Suprapubic skin (tissue), 4 donors: ENCODE measurements at regions not wholly inside any gene's neighbourhood (a gene's known extent, or its start where the extent isn't known, plus 50 kb on each side); places are given as distances from the start of the nearest gene placed in this dataset.

Experiments used
- POLR2A ChIP-seq, 2 donors: fragments of 450-650 bp; IDR thresholded peaks; one replicate each; pipeline ENCODE4 v1.6.1; 2017; ENCODE audit warnings: antibody characterized with exemption in 2 of 2, mild to moderate bottlenecking in 2 of 2, moderate library complexity in 2 of 2
- POLR2AphosphoS5 ChIP-seq, 3 donors: sonication (generic); formaldehyde crosslinking; IDR thresholded peaks; one replicate each; pipeline ENCODE4 v1.6.1; 2017; ENCODE audit warnings: antibody characterized with exemption in 3 of 3
- TF ChIP-seq, protein P1 (sequence below), 2 donors: fragments of 200-600 bp in 1 of 2; fragments of 450-650 bp in 1 of 2; sonication (generic) in 1 of 2; IDR thresholded peaks; one replicate each; pipeline ENCODE4 v1.5.1; 2016 to 2019; ENCODE audit warnings: antibody characterized with exemption in 2 of 2, mild to moderate bottlenecking in 1 of 2, moderate library complexity in 1 of 2

DNA sequence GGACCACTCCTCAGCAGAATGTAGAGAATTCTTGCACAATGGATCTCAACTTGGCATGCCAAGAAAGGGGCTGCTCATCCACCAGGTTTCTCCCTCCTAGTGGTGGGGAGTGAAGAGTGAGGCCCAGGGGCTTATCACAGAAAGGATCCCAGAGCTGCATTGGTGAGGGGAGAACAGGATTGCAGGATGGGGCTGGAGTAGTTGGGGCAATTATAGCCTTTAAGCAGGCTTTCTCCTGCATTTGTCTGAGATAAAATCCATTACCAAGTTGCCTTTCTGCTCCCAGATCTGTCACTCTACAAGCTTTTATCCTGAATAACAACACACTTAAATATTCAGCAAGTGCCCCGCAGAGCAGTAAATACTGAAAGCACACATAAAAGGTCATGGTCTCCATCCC is 130.8 kb upstream of the CES5A start:
- TF ChIP-seq POLR2AphosphoS5 (IDR thresholded peaks at IDR 0.05) = no peak
- TF ChIP-seq, protein P1, sequence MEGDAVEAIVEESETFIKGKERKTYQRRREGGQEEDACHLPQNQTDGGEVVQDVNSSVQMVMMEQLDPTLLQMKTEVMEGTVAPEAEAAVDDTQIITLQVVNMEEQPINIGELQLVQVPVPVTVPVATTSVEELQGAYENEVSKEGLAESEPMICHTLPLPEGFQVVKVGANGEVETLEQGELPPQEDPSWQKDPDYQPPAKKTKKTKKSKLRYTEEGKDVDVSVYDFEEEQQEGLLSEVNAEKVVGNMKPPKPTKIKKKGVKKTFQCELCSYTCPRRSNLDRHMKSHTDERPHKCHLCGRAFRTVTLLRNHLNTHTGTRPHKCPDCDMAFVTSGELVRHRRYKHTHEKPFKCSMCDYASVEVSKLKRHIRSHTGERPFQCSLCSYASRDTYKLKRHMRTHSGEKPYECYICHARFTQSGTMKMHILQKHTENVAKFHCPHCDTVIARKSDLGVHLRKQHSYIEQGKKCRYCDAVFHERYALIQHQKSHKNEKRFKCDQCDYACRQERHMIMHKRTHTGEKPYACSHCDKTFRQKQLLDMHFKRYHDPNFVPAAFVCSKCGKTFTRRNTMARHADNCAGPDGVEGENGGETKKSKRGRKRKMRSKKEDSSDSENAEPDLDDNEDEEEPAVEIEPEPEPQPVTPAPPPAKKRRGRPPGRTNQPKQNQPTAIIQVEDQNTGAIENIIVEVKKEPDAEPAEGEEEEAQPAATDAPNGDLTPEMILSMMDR (IDR thresholded peaks at IDR 0.05) = no peak
- no peak for TF ChIP-seq POLR2A (IDR thresholded peaks at IDR 0.05)
